PFSK-1 (cell line): ENCODE measurements at regions not wholly inside any gene's neighbourhood (a gene's known extent, or its start where the extent isn't known, plus 50 kb on each side); places are given as distances from the start of the nearest gene placed in this dataset.

Experiments used
- POLR2AphosphoS5 ChIP-seq: IDR thresholded peaks from 2 replicates; pipeline ENCODE4 v1.6.1; 2012; ENCODE audit warnings: low read depth, mild to moderate bottlenecking, control low read depth, low read length, moderate library complexity
- REST ChIP-seq, 2 experiments: IDR thresholded peaks; 2 replicates each; pipeline versions ENCODE4 v1.6.1 to v1.8.0; 2011 to 2012; ENCODE audit warnings: low read depth in 2 of 2, low read length in 2 of 2, control low read depth in 1 of 2, inconsistent platforms in 1 of 2, mild to moderate bottlenecking in 1 of 2, moderate library complexity in 1 of 2; ENCODE audit not compliant: insufficient read depth in 1 of 2
- SIN3A ChIP-seq: IDR thresholded peaks from 2 replicates; pipeline ENCODE4 v1.6.1; 2012; ENCODE audit warnings: mild to moderate bottlenecking, low read length, moderate library complexity, borderline replicate concordance; ENCODE audit not compliant: insufficient read depth
- TAF1 ChIP-seq: IDR thresholded peaks from 2 replicates; pipeline ENCODE4 v1.6.1; 2012; ENCODE audit warnings: low read length, control low read depth, borderline replicate concordance; ENCODE audit not compliant: insufficient read depth

GRCh38 chr14:99067927-99068326 lies 204.1 kb downstream of the BCL11B start:
- TF ChIP-seq SIN3A (no peak), REST (IDR thresholded peaks at IDR 0.05; ENCODE audit: insufficient read depth in 1 of 2, low read depth in 2 of 2, low read length in 2 of 2) (no peak), POLR2AphosphoS5 (no peak), TAF1 (no peak)
